ENCODE measurements at regions not wholly inside any gene's neighbourhood (a gene's known extent, or its start where the extent isn't known, plus 50 kb on each side); places are given as distances from the start of the nearest gene placed in this dataset.
A peak's percentile ranks its signal among the peaks of the same experiment; 100 is the strongest.

- no peak overlapping the region for H3K27ac ChIP-seq
- no peak for ATAC-seq
- no peaks in the 10 kb centered on the region for H3K36me3 ChIP-seq
- TF ChIP-seq POLR2A (IDR thresholded peaks at IDR 0.05): no peak
- no peak for TF ChIP-seq CTCF (IDR thresholded peaks at IDR 0.05)
- H3K4me1 ChIP-seq: no peaks in the 10 kb centered on the region
- no peaks in the 10 kb centered on the region for H3K9me3 ChIP-seq
- 77% methylated on average over 6 of the region's 33 CpGs for WGBS (ENCODE audit: insufficient coverage, low coverage, low lambda C conversion rate, missing lambda C conversion rate)
- DNase-seq: no peak
- H3K27me3 ChIP-seq: no peaks in the 10 kb centered on the region
- intact Hi-C loops (cut with DNase I): no loop called here
- H3K4me3 ChIP-seq: no peak overlapping the region
Measured at GRCh38 chr4:3863841-3864741, 97.9 kb downstream of the ADRA2C start.

GRCh38 chr4:3864742-3865721 lies 98.8 kb downstream of the ADRA2C start:
- 50% methylated on average over 1 of the region's 28 CpGs for WGBS (ENCODE audit: insufficient coverage, low coverage, low lambda C conversion rate, missing lambda C conversion rate)
- Histone ChIP-seq H3K27me3 (no peaks in the 10 kb centered on the region), H3K27ac (no peak overlapping the region), H3K36me3 (no peaks in the 10 kb centered on the region), H3K4me3 (no peak overlapping the region), H3K4me1 (no peaks in the 10 kb centered on the region), H3K9me3 (no peaks in the 10 kb centered on the region)
- no peak for TF ChIP-seq CTCF (IDR thresholded peaks at IDR 0.05)
- TF ChIP-seq POLR2A (IDR thresholded peaks at IDR 0.05): no peak
- intact Hi-C loops (cut with DNase I): no loop called here
- DNase-seq (peak in 1 of 3 donors; percentile 19), ATAC-seq (no peak)

GRCh38 chr4:3865986-3866812 lies 100.0 kb downstream of the ADRA2C start:
- Histone ChIP-seq H3K36me3 (no peaks in the 10 kb centered on the region), H3K27ac (no peak overlapping the region), H3K4me3 (no peak overlapping the region), H3K4me1 (no peaks in the 10 kb centered on the region), H3K9me3 (no peaks in the 10 kb centered on the region), H3K27me3 (peaks cover 0 to 3% of the 10 kb centered on the region in 2 donors)
- TF ChIP-seq CTCF (IDR thresholded peaks at IDR 0.05): no peak
- TF ChIP-seq POLR2A (IDR thresholded peaks at IDR 0.05): no peak
- DNase-seq: peak in 1 of 3 donors; percentile 31
- 75% methylated on average over 16 of the region's 24 CpGs for WGBS (ENCODE audit: insufficient coverage, low coverage, low lambda C conversion rate, missing lambda C conversion rate)
- intact Hi-C loops (cut with DNase I): no loop called here
- ATAC-seq: no peak

- Histone ChIP-seq H3K4me1 (no peaks in the 10 kb centered on the region), H3K9me3 (no peaks in the 10 kb centered on the region), H3K36me3 (no peaks in the 10 kb centered on the region), H3K27me3 (peaks cover 0 to 7% of the 10 kb centered on the region in 2 donors), H3K27ac (no peak overlapping the region), H3K4me3 (no peak overlapping the region)
- ATAC-seq (no peak), DNase-seq (peak in 1 of 3 donors; percentile 22)
- WGBS (ENCODE audit: insufficient coverage, low coverage, low lambda C conversion rate, missing lambda C conversion rate): no CpG with 5 or more reads among the region's 9 CpGs
- TF ChIP-seq CTCF (IDR thresholded peaks at IDR 0.05) (no peak), POLR2A (IDR thresholded peaks at IDR 0.05) (no peak)
- intact Hi-C loops (cut with DNase I): no loop called here
Measured at GRCh38 chr4:3866813-3867129, 100.6 kb downstream of the ADRA2C start.

Data from right lobe of liver (tissue), 6 donors.